ENCODE measurements at regions not wholly inside any gene's neighbourhood (a gene's known extent, or its start where the extent isn't known, plus 50 kb on each side); places are given as distances from the start of the nearest gene placed in this dataset.

GRCh38 chr1:199204231-199204630 is 565.4 kb downstream of the PTPRC start:
- Histone ChIP-seq H2AFZ (ENCODE audit: low read depth, low read length, severe bottlenecking) (no peak overlapping the region), H3K9me2 (replicated peaks; ENCODE audit: insufficient read depth, low read length) (no peaks in the 10 kb centered on the region), H3K79me2 (ENCODE audit: insufficient read depth, low read length) (no peaks in the 10 kb centered on the region), H3K4me3 (ENCODE audit: insufficient read depth, low read length, poor library complexity, severe bottlenecking) (no peak overlapping the region), H3K4me2 (ENCODE audit: low read depth, low read length, poor library complexity, severe bottlenecking) (no peak overlapping the region), H4K20me1 (ENCODE audit: low read depth, low read length) (no peaks in the 10 kb centered on the region), H3K27ac (ENCODE audit: low read depth, low read length) (no peak overlapping the region), H3F3A (ENCODE audit: insufficient read depth) (no peaks in the 10 kb centered on the region), H3K9ac (ENCODE audit: low read length) (no peak overlapping the region), H3K27me3 (ENCODE audit: low read length) (no peaks in the 10 kb centered on the region), H3K9me3 (ENCODE audit: insufficient read depth, low read length) (no peaks in the 10 kb centered on the region), H3K36me3 (ENCODE audit: low read length) (no peaks in the 10 kb centered on the region)
- TF ChIP-seq EZH2phosphoT487 (conservative IDR thresholded peaks at IDR 0.05; ENCODE audit: low read length), result no peak

GRCh38 chr1:199205740-199206441 is 567.1 kb downstream of the PTPRC start:
- no peaks in the 10 kb centered on the region for H3K9me2 ChIP-seq (replicated peaks; ENCODE audit: insufficient read depth, low read length)
- H3K27me3 ChIP-seq (ENCODE audit: low read length), result no peaks in the 10 kb centered on the region
- H3K9me3 ChIP-seq (ENCODE audit: insufficient read depth, low read length), result no peaks in the 10 kb centered on the region
- no peak overlapping the region for H2AFZ ChIP-seq (ENCODE audit: low read depth, low read length, severe bottlenecking)
- H3F3A ChIP-seq (ENCODE audit: insufficient read depth), result no peaks in the 10 kb centered on the region
- H3K36me3 ChIP-seq (ENCODE audit: low read length), result no peaks in the 10 kb centered on the region
- H3K9ac ChIP-seq (ENCODE audit: low read length), result no peak overlapping the region
- no peaks in the 10 kb centered on the region for H3K79me2 ChIP-seq (ENCODE audit: insufficient read depth, low read length)
- H3K27ac ChIP-seq (ENCODE audit: low read depth, low read length), result no peak overlapping the region
- no peaks in the 10 kb centered on the region for H4K20me1 ChIP-seq (ENCODE audit: low read depth, low read length)
- no peak overlapping the region for H3K4me3 ChIP-seq (ENCODE audit: insufficient read depth, low read length, poor library complexity, severe bottlenecking)
- H3K4me2 ChIP-seq (ENCODE audit: low read depth, low read length, poor library complexity, severe bottlenecking), result no peak overlapping the region
- TF ChIP-seq CTCF (IDR thresholded peaks at IDR 0.05; ENCODE audit: insufficient read depth, low read length, poor library complexity, severe bottlenecking) (no peak), EZH2phosphoT487 (conservative IDR thresholded peaks at IDR 0.05; ENCODE audit: low read length) (no peak)

- no peak for TF ChIP-seq EZH2phosphoT487 (conservative IDR thresholded peaks at IDR 0.05; ENCODE audit: low read length)
- no peak for TF ChIP-seq CTCF (IDR thresholded peaks at IDR 0.05; ENCODE audit: insufficient read depth, low read length, poor library complexity, severe bottlenecking)
- no peaks in the 10 kb centered on the region for H3F3A ChIP-seq (ENCODE audit: insufficient read depth)
These were observed 570.0 kb downstream of the PTPRC start for GRCh38 chr1:199208847-199209246.

GRCh38 chr1:199218065-199218464 is 579.2 kb downstream of the PTPRC start:
- H3K4me2 ChIP-seq (ENCODE audit: low read depth, low read length, poor library complexity, severe bottlenecking), result no peak overlapping the region
- H3K9me3 ChIP-seq (ENCODE audit: insufficient read depth, low read length), result no peaks in the 10 kb centered on the region
- H3K27me3 ChIP-seq (ENCODE audit: low read length), result no peaks in the 10 kb centered on the region
- no peaks in the 10 kb centered on the region for H3K79me2 ChIP-seq (ENCODE audit: insufficient read depth, low read length)
- no peak overlapping the region for H3K9ac ChIP-seq (ENCODE audit: low read length)
- H3K9me2 ChIP-seq (replicated peaks; ENCODE audit: insufficient read depth, low read length), result no peaks in the 10 kb centered on the region
- no peak overlapping the region for H3K4me3 ChIP-seq (ENCODE audit: insufficient read depth, low read length, poor library complexity, severe bottlenecking)
- H4K20me1 ChIP-seq (ENCODE audit: low read depth, low read length), result no peaks in the 10 kb centered on the region
- TF ChIP-seq CTCF (IDR thresholded peaks at IDR 0.05; ENCODE audit: insufficient read depth, low read length, poor library complexity, severe bottlenecking) (no peak), EZH2phosphoT487 (conservative IDR thresholded peaks at IDR 0.05; ENCODE audit: low read length) (no peak)
- no peak overlapping the region for H3K27ac ChIP-seq (ENCODE audit: low read depth, low read length)
- no peaks in the 10 kb centered on the region for H3K36me3 ChIP-seq (ENCODE audit: low read length)
- H2AFZ ChIP-seq (ENCODE audit: low read depth, low read length, severe bottlenecking), result no peak overlapping the region
- H3F3A ChIP-seq (ENCODE audit: insufficient read depth), result no peaks in the 10 kb centered on the region

More at GRCh38 chr1:199208847-199209246, 570.0 kb downstream of the PTPRC start:
- Histone ChIP-seq H3K36me3 (ENCODE audit: low read length) (no peaks in the 10 kb centered on the region), H3K4me3 (ENCODE audit: insufficient read depth, low read length, poor library complexity, severe bottlenecking) (no peak overlapping the region), H3K79me2 (ENCODE audit: insufficient read depth, low read length) (no peaks in the 10 kb centered on the region), H3K9ac (ENCODE audit: low read length) (no peak overlapping the region), H3K27ac (ENCODE audit: low read depth, low read length) (no peak overlapping the region), H3K9me2 (replicated peaks; ENCODE audit: insufficient read depth, low read length) (no peaks in the 10 kb centered on the region), H3K27me3 (ENCODE audit: low read length) (no peaks in the 10 kb centered on the region), H4K20me1 (ENCODE audit: low read depth, low read length) (no peaks in the 10 kb centered on the region), H2AFZ (ENCODE audit: low read depth, low read length, severe bottlenecking) (no peak overlapping the region), H3K9me3 (ENCODE audit: insufficient read depth, low read length) (no peaks in the 10 kb centered on the region), H3K4me2 (ENCODE audit: low read depth, low read length, poor library complexity, severe bottlenecking) (no peak overlapping the region)
